NB4 (cell line): ENCODE measurements at regions not wholly inside any gene's neighbourhood (a gene's known extent, or its start where the extent isn't known, plus 50 kb on each side); places are given as distances from the start of the nearest gene placed in this dataset.

Source experiments
- CTCF ChIP-seq: IDR thresholded peaks from one replicate; pipeline ENCODE4 v1.5.1; 2012; ENCODE audit warnings: low read depth, low read length
- MAX ChIP-seq: IDR thresholded peaks from 2 replicates; pipeline ENCODE4 v1.6.1; 2011; ENCODE audit warnings: low read depth, low read length
- POLR2A ChIP-seq: IDR thresholded peaks from 2 replicates; pipeline ENCODE4 v1.6.1; 2011; ENCODE audit warnings: mild to moderate bottlenecking; ENCODE audit not compliant: insufficient read length; ENCODE audit errors: extremely low read depth

- TF ChIP-seq POLR2A (no peak), CTCF (no peak), MAX (no peak)
Observed at GRCh38 chr5:6873359-6873758, 160.1 kb downstream of the TENT4A start.
